HG03469 (cell line): ENCODE measurements at regions not wholly inside any gene's neighbourhood (a gene's known extent, or its start where the extent isn't known, plus 50 kb on each side); places are given as distances from the start of the nearest gene placed in this dataset.

Experiments used
- ATAC-seq: cut with Tn5 transposase; IDR thresholded peaks from one replicate; pipeline ENCODE4 v1.9.1; 2021; ENCODE audit warnings: mild to moderate bottlenecking, moderate library complexity, moderate number of reproducible peaks; ENCODE audit not compliant: unreplicated experiment

DNA sequence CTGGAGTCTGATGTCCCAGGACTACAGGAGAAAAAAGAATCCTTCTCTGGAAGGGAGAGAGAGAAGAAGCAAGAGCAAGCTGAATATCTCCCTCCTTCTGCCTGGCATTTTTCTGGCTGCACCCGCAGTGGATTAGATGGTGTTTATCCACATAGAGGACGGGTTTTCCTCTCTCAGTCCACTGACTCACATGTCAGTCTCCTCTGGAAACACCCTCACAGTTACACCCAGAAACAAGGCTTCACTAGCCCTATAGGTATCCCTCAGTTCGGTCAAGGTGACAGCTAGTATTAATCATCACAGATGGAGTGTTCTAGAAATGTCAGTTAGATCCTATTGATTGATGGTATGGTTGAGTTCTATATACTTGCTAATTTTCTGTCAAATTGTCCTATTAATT, 87.9 kb downstream of the RHOU start:
- ATAC-seq, result no peak

DNA sequence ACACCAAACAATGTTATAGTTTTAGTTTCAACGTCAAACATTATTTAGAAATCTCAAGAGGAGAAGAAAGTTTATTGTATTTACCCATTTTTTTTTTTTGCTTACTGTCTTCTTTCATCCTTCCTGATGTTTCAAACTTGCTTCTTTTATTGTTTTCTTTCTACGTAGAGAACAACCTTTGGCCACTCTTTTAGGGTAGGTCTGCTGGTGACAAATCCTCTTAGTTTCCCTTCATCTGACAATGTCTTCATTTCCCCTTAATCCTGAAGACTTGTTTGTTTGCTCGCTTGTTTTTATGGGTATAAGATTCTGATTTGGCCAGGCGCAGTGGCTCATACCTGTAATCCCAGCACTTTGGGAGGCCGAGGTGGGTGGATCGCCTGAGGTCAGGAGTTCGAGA, 89.1 kb downstream of the RHOU start:
- ATAC-seq, result no peak

DNA sequence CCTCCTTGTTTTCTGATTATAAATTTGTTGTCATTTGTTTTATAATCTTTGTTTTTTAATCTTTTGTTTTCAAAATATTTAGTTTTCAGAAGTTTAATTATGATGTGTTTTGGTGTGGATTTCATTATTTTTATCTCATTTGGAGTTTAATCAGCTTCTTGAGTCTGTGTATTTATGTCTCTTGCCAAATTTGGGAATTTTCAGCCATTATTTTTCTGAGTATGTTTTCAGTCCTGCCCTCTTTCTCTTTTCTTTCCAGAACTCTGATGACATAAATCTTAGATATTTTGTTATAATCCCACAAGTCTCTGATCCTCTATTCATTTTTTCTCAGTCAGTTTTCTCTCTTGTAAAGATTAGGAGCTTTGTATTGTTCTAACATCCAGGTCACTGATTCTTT, 89.8 kb downstream of the RHOU start:
- no peak for ATAC-seq

DNA sequence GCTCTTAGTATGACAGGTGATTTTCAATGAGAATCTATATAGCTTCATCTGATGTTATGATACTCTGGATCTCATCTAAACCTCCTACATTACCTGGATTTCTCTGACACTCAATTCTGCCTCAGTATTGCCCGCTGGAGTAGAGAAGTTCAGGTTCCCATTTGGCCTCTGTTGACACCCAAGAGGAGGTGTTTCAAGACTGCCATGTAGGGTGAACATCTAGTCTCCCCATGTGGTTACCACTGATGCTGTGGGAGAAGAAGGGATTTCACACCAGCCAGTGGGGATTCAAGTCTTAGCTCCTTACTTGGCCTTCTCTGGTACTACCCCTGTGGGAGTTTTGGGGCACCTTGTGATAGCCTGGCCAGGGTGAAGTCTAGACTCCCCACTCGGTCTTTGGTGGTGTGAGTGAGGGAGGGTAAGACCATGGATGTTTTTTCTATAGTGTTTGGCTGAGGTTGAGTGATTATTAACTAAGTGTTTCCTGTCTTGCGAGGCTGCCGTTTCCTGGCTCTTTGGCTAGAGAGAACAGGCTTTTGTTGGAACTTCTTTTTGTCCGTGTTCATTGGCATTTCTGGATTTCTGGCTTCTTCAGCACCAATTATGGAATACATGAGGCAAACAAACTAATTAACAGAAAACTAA, 90.7 kb downstream of the RHOU start:
- no peak for ATAC-seq

DNA sequence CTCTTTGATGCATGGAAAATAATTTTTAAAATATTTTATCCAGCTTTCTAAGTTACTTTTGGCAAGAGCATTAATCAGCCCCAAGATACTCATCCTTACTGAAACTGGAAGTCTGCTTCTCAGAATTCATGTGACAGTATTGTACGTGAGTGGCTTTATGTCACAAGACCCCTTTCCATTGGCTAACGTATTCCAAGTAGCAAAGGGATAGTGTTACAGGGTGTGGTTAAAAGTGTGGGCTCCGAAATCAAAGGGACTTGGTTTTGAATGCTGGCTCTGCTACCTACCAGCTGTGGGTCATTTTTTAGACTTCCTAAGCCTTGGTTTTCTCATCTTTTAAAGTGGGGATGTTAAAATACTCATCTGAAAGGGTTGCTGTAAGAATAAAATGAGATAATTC, 91.7 kb downstream of the RHOU start:
- no peak for ATAC-seq

DNA sequence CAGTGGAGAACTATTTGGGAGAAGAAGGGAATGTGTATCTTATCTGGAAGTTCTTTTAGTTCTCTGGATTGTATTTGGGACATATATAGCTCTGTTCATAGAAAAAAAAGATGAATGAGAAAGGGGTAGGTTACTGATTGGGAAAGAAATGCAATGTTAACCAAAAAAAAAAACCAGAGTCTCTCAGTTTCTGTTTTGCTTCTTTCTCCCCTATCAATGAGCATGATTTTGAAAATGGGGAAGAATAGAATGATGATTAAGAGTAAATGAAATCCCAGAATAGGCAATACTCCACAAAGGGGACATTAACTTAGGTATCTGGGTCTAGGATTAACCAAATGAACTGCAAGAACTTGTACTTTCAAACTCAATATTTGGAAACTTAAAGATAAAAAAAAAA, 92.9 kb downstream of the RHOU start:
- no peak for ATAC-seq

DNA sequence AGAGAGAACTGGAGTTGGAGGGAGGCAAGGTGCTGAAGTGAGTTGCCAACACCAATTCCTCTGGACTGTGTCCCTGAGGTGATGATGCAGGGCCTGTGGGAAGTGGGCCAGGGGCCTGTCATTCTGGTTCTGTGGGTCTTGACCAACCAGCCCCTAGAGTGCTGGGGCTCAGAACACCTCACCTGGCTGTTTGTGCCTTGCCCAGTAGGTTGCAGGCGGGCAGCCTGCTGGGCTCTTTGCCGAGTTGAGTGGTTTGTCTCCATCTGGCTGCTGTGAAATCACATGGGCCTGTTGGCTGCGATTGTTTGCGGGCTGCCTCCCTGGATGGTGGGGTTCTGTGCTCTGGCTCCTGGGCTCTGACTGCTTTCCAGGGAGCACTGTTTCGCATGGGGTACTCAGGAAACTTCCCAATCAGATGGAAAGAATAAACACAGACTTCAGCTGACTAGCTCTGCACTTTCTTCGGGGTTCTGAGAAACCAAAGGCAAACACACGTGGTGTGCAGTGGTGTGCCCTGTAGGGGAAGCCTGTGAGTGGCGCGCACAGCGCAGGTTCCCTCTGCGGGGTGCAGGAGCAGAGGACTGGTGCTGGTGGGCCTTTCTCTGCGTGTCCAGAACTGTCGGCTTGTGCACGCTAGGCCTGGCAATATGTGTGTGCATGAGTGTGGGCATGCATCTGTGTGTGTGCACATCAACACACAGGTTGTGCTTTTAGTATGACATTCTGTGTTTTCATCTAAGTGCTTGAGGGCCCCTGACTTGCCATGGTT, 95.1 kb downstream of the RHOU start:
- ATAC-seq, result no peak

DNA sequence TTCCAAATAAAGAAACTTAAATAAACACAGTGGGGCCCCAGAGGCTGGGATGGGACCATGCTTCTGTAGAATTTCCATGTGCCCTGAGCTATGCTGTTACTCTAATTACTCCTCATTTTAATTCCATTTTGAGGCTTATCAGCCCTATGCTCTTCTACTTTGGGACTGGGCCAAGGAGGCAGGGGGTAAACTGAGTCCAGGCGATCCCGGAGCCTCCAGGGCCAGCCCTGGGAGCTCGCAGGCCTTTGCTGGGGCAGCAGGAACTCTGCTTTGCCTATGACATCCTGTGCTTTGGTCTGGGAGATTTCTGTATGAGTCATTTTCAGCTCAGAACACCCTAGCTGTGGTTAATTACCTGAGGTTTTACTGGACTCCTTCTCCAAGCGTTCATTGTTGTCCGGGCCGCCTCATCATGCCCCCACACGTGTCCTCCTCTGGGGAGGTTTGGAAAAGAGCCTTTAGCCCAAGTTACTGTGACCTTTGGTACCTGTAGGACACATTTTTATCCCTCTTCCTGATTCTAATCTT, 95.7 kb downstream of the RHOU start:
- ATAC-seq, result peak; percentile 62

DNA sequence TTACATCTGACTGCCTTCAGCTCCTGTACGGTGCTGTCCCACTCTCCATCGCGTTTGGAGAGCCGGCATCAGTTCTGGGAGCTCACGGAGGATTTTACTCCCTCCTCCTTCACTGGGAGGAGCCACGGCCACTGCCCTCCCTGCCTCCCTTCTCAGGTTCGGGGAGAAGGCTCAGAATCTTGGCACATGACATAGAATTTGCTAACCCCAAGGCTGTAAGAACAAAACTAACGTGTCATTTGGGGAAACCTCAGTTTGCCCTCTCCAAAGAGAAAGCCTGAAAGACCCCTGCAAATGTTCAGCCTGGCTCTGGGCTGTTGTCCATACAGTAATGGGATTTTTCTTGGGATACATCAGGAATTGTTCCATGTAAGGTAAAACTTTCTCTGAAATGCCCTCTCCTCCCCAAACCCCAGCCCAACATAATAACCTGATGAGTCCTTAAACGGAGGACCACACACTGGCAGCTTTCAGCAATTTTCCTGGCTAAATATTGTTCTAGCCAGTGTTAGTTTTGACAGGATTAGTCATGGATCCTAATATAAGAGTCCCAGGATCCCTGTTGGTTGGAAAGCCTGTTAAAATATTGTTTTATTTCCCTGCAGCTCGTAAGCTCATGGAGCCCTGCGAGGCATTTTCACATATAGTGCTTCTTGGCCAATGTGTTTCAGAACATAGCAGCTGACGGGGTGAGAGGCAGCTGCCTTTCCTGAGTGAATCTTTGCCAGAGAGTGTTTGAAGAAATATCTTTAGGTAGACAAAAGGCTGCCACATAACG, 98.8 kb downstream of the RHOU start:
- ATAC-seq, result no peak

DNA sequence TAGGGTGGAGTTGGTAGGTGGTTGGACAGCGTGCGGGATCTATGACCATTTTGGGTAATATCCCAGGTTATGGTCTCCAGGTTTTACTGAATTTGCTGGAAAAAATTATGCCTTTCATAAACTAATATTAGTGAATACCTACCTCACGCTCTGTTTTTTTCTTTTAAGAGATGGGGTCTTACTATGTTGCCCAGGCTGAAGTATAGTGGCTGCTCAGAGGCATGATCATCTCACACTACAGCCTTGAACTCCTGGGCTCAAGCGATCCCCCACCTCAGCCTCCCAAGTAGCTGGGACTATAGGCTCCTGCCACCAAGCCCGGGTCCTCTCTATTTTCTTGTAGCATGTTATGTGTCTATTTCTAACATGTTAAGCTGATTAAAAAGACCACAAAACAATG, 100.2 kb downstream of the RHOU start:
- ATAC-seq, result no peak

DNA sequence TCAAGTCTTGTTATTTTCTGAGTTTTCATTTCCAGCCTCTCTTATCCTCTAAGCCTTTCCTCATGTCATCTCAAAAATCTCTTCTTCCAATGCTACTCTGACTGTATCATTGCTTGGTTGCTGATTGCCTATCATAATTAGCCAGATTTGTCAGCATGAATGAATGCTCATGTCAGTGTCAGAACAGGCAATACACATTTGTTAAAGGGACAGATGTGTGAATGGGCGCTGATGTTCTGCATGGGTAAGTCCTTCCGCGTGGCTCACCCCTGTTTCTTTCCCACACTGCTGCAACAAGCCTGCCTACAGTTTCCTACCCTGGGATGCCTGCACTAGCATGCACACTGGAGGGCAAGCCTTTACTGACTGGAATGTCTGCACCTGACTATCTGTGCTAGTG, 100.6 kb downstream of the RHOU start:
- no peak for ATAC-seq

DNA sequence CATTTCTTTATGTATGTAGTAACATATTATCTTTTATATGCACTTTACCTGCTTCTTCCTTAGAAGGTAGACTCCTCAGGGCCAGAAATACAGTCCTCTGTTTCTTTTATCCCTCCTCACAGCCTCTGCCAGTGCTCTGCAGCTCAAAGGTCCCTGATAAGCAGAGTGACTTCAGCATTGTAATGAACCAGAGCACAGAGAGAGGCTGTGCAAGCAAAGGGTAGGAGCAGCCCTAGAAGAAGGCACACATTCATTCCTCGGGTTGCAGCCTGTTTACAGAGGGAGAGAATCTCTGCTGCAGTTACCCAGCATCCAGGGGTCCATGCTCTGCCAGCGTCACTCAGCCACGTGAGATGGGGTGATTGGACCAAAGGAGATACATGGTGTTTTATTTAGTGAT, 101.1 kb downstream of the RHOU start:
- no peak for ATAC-seq

DNA sequence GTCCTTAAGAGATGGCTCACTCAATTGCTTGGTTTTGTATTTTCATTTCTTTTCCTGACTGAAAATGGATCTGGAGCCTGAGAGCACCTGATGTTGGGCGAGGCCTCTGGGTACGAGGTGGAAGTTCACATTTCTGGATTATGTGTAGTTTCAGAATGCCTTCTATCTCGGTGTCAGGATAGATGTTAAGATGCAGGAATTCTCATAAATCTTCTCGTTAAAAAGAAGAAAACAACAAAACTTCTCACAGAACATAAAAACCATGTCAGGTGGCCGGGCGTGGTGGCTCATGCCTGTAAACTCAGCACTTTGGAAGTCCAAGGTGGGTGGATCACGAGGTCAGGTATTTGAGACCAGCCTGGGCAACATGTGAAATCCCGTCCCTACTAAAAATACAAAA, 101.8 kb downstream of the RHOU start:
- ATAC-seq, result no peak

DNA sequence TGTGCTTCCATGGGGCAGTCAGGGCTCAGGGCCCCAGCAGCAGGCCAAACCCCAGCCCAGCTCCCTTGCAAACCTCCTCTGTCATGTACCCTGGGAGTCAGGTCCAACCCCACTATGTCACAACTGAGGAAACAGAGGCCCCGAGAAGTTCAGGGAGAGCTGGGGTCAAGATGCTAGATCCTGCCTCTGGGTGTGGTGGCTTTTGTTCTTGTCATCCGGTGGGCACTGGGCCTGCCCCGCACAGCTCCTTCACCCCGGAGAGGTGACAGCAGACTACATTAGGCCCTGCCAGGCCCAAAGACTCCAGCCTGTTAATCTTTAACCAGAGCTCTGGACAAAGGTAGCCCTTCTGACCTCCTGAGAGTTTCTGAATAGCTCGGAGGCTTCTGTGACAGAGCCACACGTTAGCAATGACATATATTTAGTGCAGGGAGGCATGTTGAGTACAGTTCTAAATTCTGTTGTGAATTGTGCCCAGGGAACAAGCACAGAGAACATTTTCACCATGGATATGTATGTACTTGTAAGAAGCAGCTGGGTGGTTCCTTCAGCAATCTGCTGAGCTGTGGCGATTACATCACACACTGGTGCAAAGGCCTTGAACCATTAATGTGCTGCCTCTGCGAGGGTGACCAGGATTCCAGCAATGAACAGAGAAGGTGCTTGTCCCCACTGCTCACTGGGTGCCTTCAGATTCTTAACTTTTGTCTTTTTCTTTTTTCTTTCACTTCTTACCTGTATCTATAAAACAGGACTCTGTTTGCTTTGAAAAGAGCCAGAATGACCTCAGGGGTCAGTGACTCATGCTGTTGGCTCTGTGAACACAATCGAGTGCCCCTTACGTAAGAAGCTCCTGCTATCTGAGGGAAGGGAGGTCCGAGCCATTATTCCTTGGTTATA, 102.8 kb downstream of the RHOU start:
- no peak for ATAC-seq

DNA sequence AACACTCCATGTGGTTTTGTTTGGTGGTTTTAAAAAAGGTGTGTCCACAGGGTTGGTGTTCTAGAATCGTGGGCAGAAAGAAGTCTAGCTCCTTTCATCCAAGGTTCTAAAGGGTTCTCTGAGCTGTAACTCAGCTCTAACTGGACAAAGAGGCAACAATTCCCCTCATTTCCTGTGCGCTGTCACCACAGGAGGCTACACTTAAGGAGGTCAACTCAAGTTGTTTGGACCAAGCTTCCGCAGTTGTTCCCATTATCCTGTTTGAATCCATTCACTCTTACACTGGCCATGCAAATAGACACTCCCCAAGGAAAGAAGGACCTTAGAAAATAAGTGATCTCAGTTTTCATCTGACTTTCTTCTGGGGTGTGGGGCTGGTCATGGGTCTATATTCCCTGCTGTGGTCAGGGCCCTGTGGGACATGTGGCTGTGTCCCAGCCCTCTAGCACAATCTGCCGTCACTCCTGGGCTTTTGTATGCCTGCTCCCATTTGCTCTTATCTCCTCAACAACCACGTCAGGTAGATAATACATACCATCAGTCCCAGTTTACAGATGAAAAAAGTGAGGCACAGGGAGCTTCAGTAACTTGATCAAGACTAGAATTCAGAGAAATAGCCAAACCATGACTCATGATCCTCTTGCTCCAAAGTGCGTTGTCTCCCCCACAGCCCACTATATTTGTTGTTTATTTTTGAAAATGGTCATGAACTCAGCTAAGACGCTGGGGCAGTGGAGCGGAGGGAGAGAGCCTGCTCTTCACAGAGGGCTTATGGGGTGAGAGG, 103.6 kb downstream of the RHOU start:
- ATAC-seq, result no peak

DNA sequence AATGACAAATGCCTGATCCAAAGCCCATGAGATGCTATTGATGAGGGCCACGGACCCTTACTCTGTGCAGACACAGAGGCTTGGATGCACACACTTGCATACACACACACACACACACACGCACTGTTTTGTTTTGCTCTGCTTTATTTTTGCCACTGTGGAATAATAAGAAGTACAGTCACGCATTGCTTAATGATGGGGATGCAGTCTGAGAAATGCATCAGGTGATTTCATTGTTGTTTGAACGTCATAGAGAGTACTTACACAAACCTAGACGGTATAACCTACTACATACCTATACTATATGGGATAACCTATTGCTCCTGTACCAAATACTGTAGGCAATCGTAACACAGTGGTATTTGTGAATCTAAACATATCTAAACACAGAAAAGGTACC, 104.4 kb downstream of the RHOU start:
- ATAC-seq, result no peak

DNA sequence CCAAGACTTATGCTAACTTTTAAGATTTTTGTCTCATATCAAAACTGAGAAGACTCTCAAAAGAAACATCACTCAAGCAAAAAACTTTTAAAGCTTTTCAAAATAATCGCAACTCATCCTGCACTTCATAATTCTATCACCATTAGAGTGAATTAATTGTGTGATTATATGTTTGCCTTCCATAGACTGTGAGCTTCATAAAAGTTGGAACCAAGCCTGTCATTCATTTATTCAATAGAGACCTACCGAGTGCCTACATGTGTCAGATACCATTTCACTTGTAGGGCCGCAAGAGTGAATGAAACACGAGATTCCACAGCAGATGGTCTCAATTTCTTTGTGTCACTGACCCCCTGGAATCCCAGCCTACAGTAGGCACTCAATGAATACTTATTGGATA, 106.4 kb downstream of the RHOU start:
- ATAC-seq, result no peak

DNA sequence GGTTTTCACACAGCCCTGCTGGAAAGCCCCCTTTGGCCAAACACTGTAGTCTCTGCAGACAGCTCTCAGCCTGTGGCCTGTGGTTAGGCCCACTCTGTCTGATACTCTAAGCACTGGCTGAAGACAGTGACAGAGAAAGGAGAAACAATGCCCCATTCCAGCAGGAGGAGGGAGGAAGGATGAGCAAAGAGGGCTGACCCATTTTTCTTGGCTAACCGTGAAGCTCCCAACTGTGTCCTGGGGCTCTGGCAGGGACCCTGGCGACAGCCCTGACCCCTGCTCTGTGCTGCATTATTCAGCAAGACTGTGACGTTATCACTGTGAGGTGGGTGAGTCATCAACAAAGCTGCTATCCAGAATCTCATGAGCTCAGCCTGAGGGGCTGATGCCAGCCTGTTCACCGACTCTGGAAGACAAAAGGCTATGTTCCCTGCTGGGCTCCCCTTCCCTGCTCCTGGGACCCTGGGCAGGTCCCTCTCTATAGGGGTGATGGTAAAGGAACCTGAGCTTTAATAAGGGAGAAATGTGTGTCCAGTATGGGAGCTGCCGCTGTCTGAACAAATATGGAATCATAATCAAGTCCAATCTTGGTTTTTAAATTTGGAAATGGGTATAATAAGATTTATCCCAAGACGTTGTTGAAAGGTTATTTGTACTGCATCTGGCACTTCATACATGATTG, 107.0 kb downstream of the RHOU start:
- ATAC-seq, result no peak

DNA sequence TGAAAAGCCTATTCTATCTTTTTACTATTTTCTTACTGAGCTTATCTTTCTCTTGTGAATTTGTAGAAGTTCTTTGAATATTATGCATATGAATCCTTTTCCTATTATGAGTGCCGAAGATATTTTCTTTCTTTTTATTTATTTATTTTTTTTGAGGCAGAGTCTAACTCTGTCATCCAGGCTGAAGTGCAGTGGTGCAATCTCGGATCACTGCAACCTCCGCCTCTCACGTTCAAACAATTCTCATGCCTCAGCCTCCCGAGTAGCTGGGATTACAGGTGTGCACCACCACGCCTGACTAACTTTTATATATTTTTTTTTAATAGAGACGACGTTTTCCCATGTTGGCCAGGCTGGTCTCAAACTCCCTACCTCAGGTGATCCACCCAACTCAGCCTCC, 109.8 kb downstream of the RHOU start:
- no peak for ATAC-seq
